ENCODE measurements at regions not wholly inside any gene's neighbourhood (a gene's known extent, or its start where the extent isn't known, plus 50 kb on each side); places are given as distances from the start of the nearest gene placed in this dataset.

DNA sequence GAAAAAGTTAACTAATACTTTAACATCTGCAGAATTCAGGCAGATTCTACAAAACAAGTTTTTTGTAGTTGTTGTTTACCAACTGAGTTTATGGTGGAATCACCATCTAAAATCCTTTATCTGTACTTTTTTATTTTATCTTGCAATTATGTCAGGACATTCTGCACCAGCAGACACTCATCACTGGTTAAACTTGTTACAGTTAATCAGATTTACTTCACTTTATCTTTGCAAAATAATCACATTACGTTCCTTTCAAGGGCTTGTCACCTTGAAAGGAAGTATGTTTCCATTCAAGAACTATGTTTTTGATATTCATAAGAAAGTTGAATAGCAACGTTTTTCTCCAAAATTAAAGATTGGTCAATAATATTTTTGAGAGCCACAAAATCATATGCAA, 796.6 kb upstream of the ROBO1 start:
- TF ChIP-seq, protein P1, sequence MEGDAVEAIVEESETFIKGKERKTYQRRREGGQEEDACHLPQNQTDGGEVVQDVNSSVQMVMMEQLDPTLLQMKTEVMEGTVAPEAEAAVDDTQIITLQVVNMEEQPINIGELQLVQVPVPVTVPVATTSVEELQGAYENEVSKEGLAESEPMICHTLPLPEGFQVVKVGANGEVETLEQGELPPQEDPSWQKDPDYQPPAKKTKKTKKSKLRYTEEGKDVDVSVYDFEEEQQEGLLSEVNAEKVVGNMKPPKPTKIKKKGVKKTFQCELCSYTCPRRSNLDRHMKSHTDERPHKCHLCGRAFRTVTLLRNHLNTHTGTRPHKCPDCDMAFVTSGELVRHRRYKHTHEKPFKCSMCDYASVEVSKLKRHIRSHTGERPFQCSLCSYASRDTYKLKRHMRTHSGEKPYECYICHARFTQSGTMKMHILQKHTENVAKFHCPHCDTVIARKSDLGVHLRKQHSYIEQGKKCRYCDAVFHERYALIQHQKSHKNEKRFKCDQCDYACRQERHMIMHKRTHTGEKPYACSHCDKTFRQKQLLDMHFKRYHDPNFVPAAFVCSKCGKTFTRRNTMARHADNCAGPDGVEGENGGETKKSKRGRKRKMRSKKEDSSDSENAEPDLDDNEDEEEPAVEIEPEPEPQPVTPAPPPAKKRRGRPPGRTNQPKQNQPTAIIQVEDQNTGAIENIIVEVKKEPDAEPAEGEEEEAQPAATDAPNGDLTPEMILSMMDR (IDR thresholded peaks at IDR 0.05), result no peak

- TF ChIP-seq, protein P1 (IDR thresholded peaks at IDR 0.05), result peak; percentile 59
Measured at GRCh38 chr3:80559701-80560100, 791.9 kb upstream of the ROBO1 start.

GRCh38 chr3:80556763-80557162, 789.0 kb upstream of the ROBO1 start:
- TF ChIP-seq, protein P1 (IDR thresholded peaks at IDR 0.05), result no peak

- TF ChIP-seq, protein P1 (IDR thresholded peaks at IDR 0.05), result no peak
Measured at GRCh38 chr3:80554304-80554703, 786.5 kb upstream of the ROBO1 start.

- TF ChIP-seq, protein P1 (IDR thresholded peaks at IDR 0.05), result no peak
Measured at GRCh38 chr3:80553211-80553610, 785.4 kb upstream of the ROBO1 start.

GRCh38 chr3:80550174-80550573, 782.4 kb upstream of the ROBO1 start:
- TF ChIP-seq, protein P1 (IDR thresholded peaks at IDR 0.05), result no peak

DNA sequence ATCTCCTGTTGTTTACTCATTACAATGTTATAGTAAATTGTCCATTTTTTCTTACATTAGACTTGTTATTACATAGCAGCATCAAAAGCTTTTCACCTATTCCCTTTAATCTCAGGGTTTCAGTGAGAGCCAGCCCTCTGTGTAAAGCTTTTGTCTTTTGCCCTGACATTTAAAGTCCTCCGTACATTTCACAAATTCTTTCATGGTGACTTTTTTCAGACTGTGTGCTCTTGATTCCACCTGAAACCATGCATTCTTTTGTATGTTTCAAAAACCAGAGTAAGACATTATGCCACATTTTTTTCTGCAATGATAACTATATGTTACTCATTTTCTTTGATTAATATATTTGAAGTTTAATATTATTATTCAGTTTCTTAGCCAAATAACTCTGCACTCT, 781.4 kb upstream of the ROBO1 start:
- TF ChIP-seq, protein P1 (IDR thresholded peaks at IDR 0.05), result no peak

DNA sequence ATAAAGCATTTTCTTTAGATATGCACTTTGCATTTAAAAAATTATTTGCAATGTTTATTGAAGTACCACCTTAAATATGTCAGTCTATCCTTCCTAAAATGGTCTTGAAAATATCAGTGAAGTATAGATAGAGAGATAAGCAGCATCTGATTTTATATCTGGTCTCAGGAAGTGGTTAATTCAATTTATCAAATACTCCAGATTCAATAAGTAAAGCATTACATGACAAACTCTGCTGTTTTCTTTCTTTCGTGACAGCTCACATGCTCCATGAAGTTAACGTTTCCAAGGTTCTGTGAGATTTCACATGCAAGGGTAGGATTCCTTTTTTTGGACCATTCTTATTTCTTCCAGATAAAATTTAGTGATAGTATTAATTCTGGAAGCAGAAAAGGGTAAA, 775.4 kb upstream of the ROBO1 start:
- TF ChIP-seq, protein P1 (IDR thresholded peaks at IDR 0.05), result no peak
